IMR-90 (cell line): ENCODE measurements at regions not wholly inside any gene's neighbourhood (a gene's known extent, or its start where the extent isn't known, plus 50 kb on each side); places are given as distances from the start of the nearest gene placed in this dataset.

Experiments
- BHLHE40 ChIP-seq: fragments of 150-350 bp; IDR thresholded peaks from 2 replicates; pipeline ENCODE4 v1.6.1; 2016; ENCODE audit warnings: mild to moderate bottlenecking, low read depth, low read length
- CEBPB ChIP-seq: IDR thresholded peaks from 2 replicates; pipeline ENCODE4 v1.6.1; 2012; ENCODE audit warnings: low read depth, low read length, improper control_type of control experiment
- CHD1 ChIP-seq: IDR thresholded peaks from 2 replicates; pipeline ENCODE4 v1.6.1; 2012; ENCODE audit warnings: low read depth, low read length, improper control_type of control experiment
- MAFK ChIP-seq: IDR thresholded peaks from 2 replicates; pipeline ENCODE4 v1.6.1; 2012; ENCODE audit warnings: low read depth, low read length, improper control_type of control experiment
- POLR2A ChIP-seq: IDR thresholded peaks from 2 replicates; pipeline ENCODE4 v1.6.1; 2012; ENCODE audit warnings: mild to moderate bottlenecking, low read depth, low read length
- RAD21 ChIP-seq: IDR thresholded peaks from 2 replicates; pipeline ENCODE4 v1.6.1; 2012; ENCODE audit warnings: low read length, improper control_type of control experiment
- RFX5 ChIP-seq: IDR thresholded peaks from 2 replicates; pipeline ENCODE4 v1.8.0; 2012; ENCODE audit warnings: low read depth, mild to moderate bottlenecking, low read length, moderate library complexity
- SMC3 ChIP-seq: fragments of 150-350 bp; IDR thresholded peaks from 2 replicates; pipeline ENCODE4 v1.6.1; 2016; ENCODE audit warnings: low read depth, mild to moderate bottlenecking, antibody characterized with exemption, low read length, moderate library complexity
- TF ChIP-seq, protein P1 (sequence below): conservative IDR thresholded peaks from 2 replicates; pipeline ENCODE4 v1.5.1; 2012; ENCODE audit warnings: mild to moderate bottlenecking, low read depth, low read length, improper control_type of control experiment

GRCh38 chr2:58557176-58557575 is 316.1 kb upstream of the FANCL start:
- TF ChIP-seq RFX5 = no peak
- no peak for TF ChIP-seq MAFK
- TF ChIP-seq, protein P1, sequence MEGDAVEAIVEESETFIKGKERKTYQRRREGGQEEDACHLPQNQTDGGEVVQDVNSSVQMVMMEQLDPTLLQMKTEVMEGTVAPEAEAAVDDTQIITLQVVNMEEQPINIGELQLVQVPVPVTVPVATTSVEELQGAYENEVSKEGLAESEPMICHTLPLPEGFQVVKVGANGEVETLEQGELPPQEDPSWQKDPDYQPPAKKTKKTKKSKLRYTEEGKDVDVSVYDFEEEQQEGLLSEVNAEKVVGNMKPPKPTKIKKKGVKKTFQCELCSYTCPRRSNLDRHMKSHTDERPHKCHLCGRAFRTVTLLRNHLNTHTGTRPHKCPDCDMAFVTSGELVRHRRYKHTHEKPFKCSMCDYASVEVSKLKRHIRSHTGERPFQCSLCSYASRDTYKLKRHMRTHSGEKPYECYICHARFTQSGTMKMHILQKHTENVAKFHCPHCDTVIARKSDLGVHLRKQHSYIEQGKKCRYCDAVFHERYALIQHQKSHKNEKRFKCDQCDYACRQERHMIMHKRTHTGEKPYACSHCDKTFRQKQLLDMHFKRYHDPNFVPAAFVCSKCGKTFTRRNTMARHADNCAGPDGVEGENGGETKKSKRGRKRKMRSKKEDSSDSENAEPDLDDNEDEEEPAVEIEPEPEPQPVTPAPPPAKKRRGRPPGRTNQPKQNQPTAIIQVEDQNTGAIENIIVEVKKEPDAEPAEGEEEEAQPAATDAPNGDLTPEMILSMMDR = no peak
- no peak for TF ChIP-seq POLR2A
- no peak for TF ChIP-seq SMC3
- no peak for TF ChIP-seq CEBPB
- no peak for TF ChIP-seq CHD1
- no peak for TF ChIP-seq BHLHE40
- TF ChIP-seq RAD21 = no peak
